Spleen (tissue), 7 donors: ENCODE measurements at regions not wholly inside any gene's neighbourhood (a gene's known extent, or its start where the extent isn't known, plus 50 kb on each side); places are given as distances from the start of the nearest gene placed in this dataset.

Experiments
- CTCF ChIP-seq, 11 experiments: fragments of 200-600 bp in 7 of 11; fragments of 450-650 bp in 4 of 11; sonication (generic) in 4 of 11; IDR thresholded peaks in 8 of 11; conservative IDR thresholded peaks in 3 of 11; 1 replicate in 7 of 11; 2 replicates in 4 of 11; pipeline versions ENCODE4 v1.4.0 to v1.8.0; 2016 to 2021; ENCODE audit warnings: antibody characterized with exemption in 11 of 11, inconsistent platforms in 4 of 11, mild to moderate bottlenecking in 1 of 11
- POLR2A ChIP-seq, 3 donors: fragments of 450-650 bp; IDR thresholded peaks; one replicate each; pipeline ENCODE4 v1.5.1; 2017; ENCODE audit warnings: antibody characterized with exemption in 3 of 3, mild to moderate bottlenecking in 1 of 3
- donor health status: DM: no; HTN: no; CAD: no; lungs with moderate emphysema.
- donor health status: DM: no; HTN: no; CAD: no.
- donor health status: DM: no; HTN: no; CAD: no.

GRCh38 chr2:239881031-239881471 lies 144.1 kb downstream of the NDUFA10 start:
- TF ChIP-seq POLR2A (IDR thresholded peaks at IDR 0.05) (no peak), CTCF (IDR thresholded peaks at IDR 0.05 in 8 of 11, conservative IDR thresholded peaks at IDR 0.05 in 3 of 11) (no peak)
